MM.1S (cell line): ENCODE measurements at regions not wholly inside any gene's neighbourhood (a gene's known extent, or its start where the extent isn't known, plus 50 kb on each side); places are given as distances from the start of the nearest gene placed in this dataset.

Source experiments
- DNase-seq: peaks from one replicate; pipeline ENCODE4 v3.0.0-alpha.2; 2015
- H2AFZ ChIP-seq: fragments of 300-600 bp; sonication (generic); 2 replicates; pipeline ENCODE4 v1.6.0; 2016; ENCODE audit warnings: antibody characterized with exemption, low read length
- H3F3A ChIP-seq: fragments of 300-600 bp; sonication (generic); 2 replicates; pipeline ENCODE4 v1.6.1; 2016; ENCODE audit warnings: mild to moderate bottlenecking, antibody characterized with exemption, low read length, moderate library complexity, mixed read lengths; ENCODE audit not compliant: insufficient read depth
- H3K27ac ChIP-seq: fragments of 300-600 bp; sonication (generic); 2 replicates; pipeline ENCODE4 v1.5.1; 2016; ENCODE audit warnings: mild to moderate bottlenecking, low read length
- H3K27me3 ChIP-seq: fragments of 300-600 bp; sonication (generic); replicated peaks from 2 replicates; pipeline ENCODE4 v1.6.0; 2016; ENCODE audit warnings: low read length; ENCODE audit not compliant: insufficient read depth
- H3K36me3 ChIP-seq: fragments of 300-600 bp; sonication (generic); replicated peaks from 2 replicates; pipeline ENCODE4 v1.6.1; 2016; ENCODE audit warnings: mild to moderate bottlenecking, low read length, mixed read lengths; ENCODE audit not compliant: insufficient read depth
- H3K4me1 ChIP-seq: fragments of 300-600 bp; sonication (generic); 2 replicates; pipeline ENCODE4 v1.6.1; 2016; ENCODE audit warnings: low read length, mixed read lengths
- H3K4me2 ChIP-seq: fragments of 300-600 bp; sonication (generic); 2 replicates; pipeline ENCODE4 v1.6.0; 2016; ENCODE audit warnings: low read depth, low read length
- H3K4me3 ChIP-seq: fragments of 300-600 bp; sonication (generic); 2 replicates; pipeline ENCODE4 v1.5.1; 2016; ENCODE audit warnings: low read length, mixed read lengths
- H3K79me2 ChIP-seq: fragments of 300-600 bp; sonication (generic); 2 replicates; pipeline ENCODE4 v1.6.1; 2016; ENCODE audit warnings: mixed run types, low read length, mixed read lengths
- H3K9ac ChIP-seq: fragments of 300-600 bp; sonication (generic); 2 replicates; pipeline ENCODE4 v1.6.1; 2016; ENCODE audit warnings: low read length, mixed read lengths
- H3K9me2 ChIP-seq: fragments of 300-600 bp; sonication (generic); replicated peaks from 2 replicates; pipeline ENCODE4 v1.6.1; 2016; ENCODE audit warnings: mild to moderate bottlenecking, low read length, mixed read lengths; ENCODE audit not compliant: insufficient read depth
- H3K9me3 ChIP-seq: fragments of 300-600 bp; sonication (generic); replicated peaks from 2 replicates; pipeline ENCODE4 v1.6.1; 2016; ENCODE audit warnings: mild to moderate bottlenecking, low read length, mixed read lengths; ENCODE audit not compliant: insufficient read depth
- H4K20me1 ChIP-seq: fragments of 300-600 bp; sonication (generic); 2 replicates; pipeline ENCODE4 v1.6.1; 2016; ENCODE audit warnings: mild to moderate bottlenecking, low read length, moderate library complexity, mixed read lengths; ENCODE audit not compliant: insufficient read depth
- EZH2 ChIP-seq: fragments of 300-600 bp; sonication (generic); optimal IDR thresholded peaks from 2 replicates; pipeline ENCODE3; 2017; ENCODE audit warnings: low read depth, mild to moderate bottlenecking, antibody characterized with exemption, low read length, mixed read lengths
- EZH2phosphoT487 ChIP-seq: fragments of 300-600 bp; sonication (generic); IDR thresholded peaks from 2 replicates; pipeline ENCODE4 v1.6.1; 2018; ENCODE audit warnings: antibody characterized with exemption, low read length
- TF ChIP-seq, protein P1 (sequence below): fragments of 300-600 bp; sonication (generic); IDR thresholded peaks from 2 replicates; pipeline ENCODE4 v1.5.1; 2016; ENCODE audit warnings: antibody characterized with exemption, low read length, mixed read lengths

DNA sequence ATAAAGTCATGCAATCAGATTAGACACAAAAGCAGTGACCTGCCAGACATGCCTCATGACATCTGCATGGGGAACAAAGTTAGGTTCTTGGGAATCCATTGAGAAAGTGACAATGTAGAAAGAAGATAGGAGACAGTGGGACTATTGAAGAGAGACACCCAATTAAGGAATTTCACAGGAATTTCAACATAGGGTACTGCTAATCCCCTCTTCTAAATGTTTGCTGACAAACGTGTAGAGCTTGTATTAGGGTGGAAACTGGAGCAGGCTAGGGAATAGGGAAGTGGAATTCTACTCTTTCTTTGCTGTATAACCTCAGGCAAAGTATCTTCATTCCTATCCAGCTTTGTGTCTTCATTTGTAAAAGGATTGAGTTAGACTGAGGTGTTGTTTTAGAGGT, 409.4 kb upstream of the SASH1 start:
- Histone ChIP-seq H3K4me2 (no peak overlapping the region), H3K27ac (no peak overlapping the region)
- DNase-seq: no peak

DNA sequence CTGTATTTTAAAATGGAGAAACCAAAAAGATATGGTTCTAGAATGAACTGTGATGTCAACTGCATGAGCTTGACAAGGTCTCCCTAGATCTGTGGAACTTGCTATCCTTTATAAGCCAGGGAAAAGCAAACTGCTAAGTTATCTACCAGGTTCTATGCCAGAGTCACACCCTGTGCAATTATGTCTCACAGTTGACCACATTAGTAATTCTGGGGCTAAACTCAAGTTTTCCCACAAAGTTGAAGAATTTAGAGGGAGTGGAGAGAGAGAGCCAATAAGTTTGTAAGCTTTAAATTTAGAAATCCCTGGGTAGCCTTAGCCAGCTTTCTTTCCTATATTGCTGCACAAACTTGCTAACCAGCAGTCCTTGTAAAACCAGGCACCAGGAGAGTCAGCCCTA, 407.0 kb upstream of the SASH1 start:
- Histone ChIP-seq H3K4me3 (no peak overlapping the region), H3K9me3 (no peaks in the 10 kb centered on the region), H3K9me2 (no peaks in the 10 kb centered on the region), H3K4me2 (no peak overlapping the region), H3F3A (no peaks in the 10 kb centered on the region), H3K36me3 (no peaks in the 10 kb centered on the region), H3K79me2 (no peaks in the 10 kb centered on the region), H3K27me3 (no peaks in the 10 kb centered on the region), H3K9ac (no peak overlapping the region), H3K27ac (no peak overlapping the region), H3K4me1 (no peaks in the 10 kb centered on the region), H2AFZ (no peak overlapping the region), H4K20me1 (no peaks in the 10 kb centered on the region)
- no peak for TF ChIP-seq EZH2
- TF ChIP-seq, protein P1, sequence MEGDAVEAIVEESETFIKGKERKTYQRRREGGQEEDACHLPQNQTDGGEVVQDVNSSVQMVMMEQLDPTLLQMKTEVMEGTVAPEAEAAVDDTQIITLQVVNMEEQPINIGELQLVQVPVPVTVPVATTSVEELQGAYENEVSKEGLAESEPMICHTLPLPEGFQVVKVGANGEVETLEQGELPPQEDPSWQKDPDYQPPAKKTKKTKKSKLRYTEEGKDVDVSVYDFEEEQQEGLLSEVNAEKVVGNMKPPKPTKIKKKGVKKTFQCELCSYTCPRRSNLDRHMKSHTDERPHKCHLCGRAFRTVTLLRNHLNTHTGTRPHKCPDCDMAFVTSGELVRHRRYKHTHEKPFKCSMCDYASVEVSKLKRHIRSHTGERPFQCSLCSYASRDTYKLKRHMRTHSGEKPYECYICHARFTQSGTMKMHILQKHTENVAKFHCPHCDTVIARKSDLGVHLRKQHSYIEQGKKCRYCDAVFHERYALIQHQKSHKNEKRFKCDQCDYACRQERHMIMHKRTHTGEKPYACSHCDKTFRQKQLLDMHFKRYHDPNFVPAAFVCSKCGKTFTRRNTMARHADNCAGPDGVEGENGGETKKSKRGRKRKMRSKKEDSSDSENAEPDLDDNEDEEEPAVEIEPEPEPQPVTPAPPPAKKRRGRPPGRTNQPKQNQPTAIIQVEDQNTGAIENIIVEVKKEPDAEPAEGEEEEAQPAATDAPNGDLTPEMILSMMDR: no peak
- TF ChIP-seq EZH2phosphoT487: no peak
- DNase-seq: no peak

More for the DNA sequence above, 409.4 kb upstream of the SASH1 start:
- Histone ChIP-seq H3K27me3 (no peaks in the 10 kb centered on the region), H3K9ac (no peak overlapping the region), H3K79me2 (no peaks in the 10 kb centered on the region), H2AFZ (no peak overlapping the region), H3K4me1 (no peaks in the 10 kb centered on the region), H3K36me3 (no peaks in the 10 kb centered on the region), H3K4me3 (no peak overlapping the region), H3K9me2 (no peaks in the 10 kb centered on the region), H3F3A (no peaks in the 10 kb centered on the region), H4K20me1 (no peaks in the 10 kb centered on the region), H3K9me3 (no peaks in the 10 kb centered on the region)
- TF ChIP-seq, protein P1: no peak
- TF ChIP-seq EZH2 (no peak), EZH2phosphoT487 (no peak)

DNA sequence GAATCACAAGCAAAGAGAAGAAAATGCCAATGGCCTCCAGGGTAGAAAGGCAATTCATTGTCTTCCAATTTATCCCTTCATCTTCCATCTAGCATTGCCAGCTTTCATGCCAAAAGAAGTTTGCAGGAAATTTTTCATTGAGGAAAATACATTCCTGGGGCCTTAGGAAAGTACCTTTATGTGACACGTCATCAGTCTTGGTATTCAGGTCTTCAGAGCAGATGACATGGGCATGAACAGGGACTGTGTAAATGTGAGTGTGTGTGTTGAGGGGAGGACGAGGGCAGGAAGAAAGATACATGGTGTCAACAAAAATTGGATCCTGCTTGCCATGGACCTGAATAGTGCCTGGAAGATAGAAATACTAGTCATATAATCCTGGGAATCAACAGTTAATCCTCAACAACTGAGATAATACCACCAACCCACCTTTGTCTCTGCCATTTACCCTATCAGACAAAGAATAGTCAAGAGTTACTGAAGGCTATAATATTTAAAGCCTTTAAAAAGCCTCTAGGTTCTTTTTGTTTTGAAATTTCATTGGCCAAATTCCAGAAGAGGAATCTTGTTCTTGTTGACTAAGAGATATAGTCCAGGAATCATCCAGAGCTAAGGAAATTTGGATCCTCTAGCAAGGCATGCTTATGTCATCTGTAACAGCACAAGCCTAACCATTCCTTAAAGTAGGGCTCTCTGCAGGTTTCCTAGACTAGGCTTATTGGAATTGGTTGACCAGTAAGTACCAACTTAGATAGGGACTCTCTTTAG, 405.8 kb upstream of the SASH1 start:
- Histone ChIP-seq H3K9me3 (no peaks in the 10 kb centered on the region), H3K9ac (no peak overlapping the region)

DNA sequence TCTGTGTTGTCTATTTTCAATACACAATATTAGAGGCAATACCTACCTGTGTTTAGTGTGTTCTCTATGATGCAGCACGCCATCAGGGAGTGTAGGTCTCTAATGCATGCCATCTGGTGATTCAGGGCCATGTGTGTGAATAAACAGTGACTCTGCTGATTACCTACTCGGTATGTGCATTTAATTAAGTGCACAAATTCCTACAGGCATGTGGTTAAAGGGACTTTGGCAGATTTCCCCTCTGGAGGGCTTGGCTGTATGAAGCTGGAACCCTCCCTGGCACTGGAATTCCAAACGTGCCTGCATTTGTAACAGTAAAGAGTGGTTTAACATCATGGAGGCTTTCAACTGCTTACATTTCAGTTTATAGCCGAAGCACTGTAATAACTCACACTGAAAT, 401.5 kb upstream of the SASH1 start:
- no peak overlapping the region for H3K27ac ChIP-seq
- no peak for DNase-seq
- no peaks in the 10 kb centered on the region for H3K9me3 ChIP-seq
- H3K79me2 ChIP-seq: no peaks in the 10 kb centered on the region
- no peaks in the 10 kb centered on the region for H3K36me3 ChIP-seq
- no peaks in the 10 kb centered on the region for H3K27me3 ChIP-seq
- no peaks in the 10 kb centered on the region for H3K9me2 ChIP-seq
- no peaks in the 10 kb centered on the region for H3F3A ChIP-seq
- H3K4me2 ChIP-seq: no peak overlapping the region
- H4K20me1 ChIP-seq: no peaks in the 10 kb centered on the region
- no peak overlapping the region for H3K9ac ChIP-seq
- TF ChIP-seq, protein P1: no peak
- TF ChIP-seq EZH2 (no peak), EZH2phosphoT487 (no peak)
- no peak overlapping the region for H3K4me3 ChIP-seq
- H2AFZ ChIP-seq: no peak overlapping the region
- H3K4me1 ChIP-seq: no peaks in the 10 kb centered on the region

More for the DNA sequence above, 405.8 kb upstream of the SASH1 start:
- no peaks in the 10 kb centered on the region for H3K79me2 ChIP-seq
- no peaks in the 10 kb centered on the region for H3K4me1 ChIP-seq
- no peaks in the 10 kb centered on the region for H3K27me3 ChIP-seq
- H3F3A ChIP-seq: no peaks in the 10 kb centered on the region
- DNase-seq: no peak
- H4K20me1 ChIP-seq: no peaks in the 10 kb centered on the region
- H3K27ac ChIP-seq: no peak overlapping the region
- TF ChIP-seq EZH2 (no peak), EZH2phosphoT487 (no peak)
- H2AFZ ChIP-seq: no peak overlapping the region
- no peaks in the 10 kb centered on the region for H3K9me2 ChIP-seq
- H3K4me2 ChIP-seq: no peak overlapping the region
- no peak overlapping the region for H3K4me3 ChIP-seq
- no peaks in the 10 kb centered on the region for H3K36me3 ChIP-seq
